DMS114 treated with DMSO at 0.1 percent for 48 hours (cell line): ENCODE measurements at regions not wholly inside any gene's neighbourhood (a gene's known extent, or its start where the extent isn't known, plus 50 kb on each side); places are given as distances from the start of the nearest gene placed in this dataset.

Experiments used
- DNase-seq: peaks from one replicate; lab custom pipeline; 2025; ENCODE audit not compliant: unreplicated experiment; lab: John Stamatoyannopoulos, UW

GRCh38 chr11:91263496-91264365 is 960.9 kb upstream of the FAT3 start:
- no peak for DNase-seq

- DNase-seq, result no peak
Measured at GRCh38 chr11:91261513-91261912, 963.1 kb upstream of the FAT3 start.

GRCh38 chr11:91258876-91259275 is 965.7 kb upstream of the FAT3 start:
- DNase-seq, result no peak

- no peak for DNase-seq
Measured at GRCh38 chr11:91257667-91258066, 967.0 kb upstream of the FAT3 start.

- peak; percentile 6 for DNase-seq
Measured at GRCh38 chr11:91248199-91248807, 976.3 kb upstream of the FAT3 start.

- no peak for DNase-seq
Measured at GRCh38 chr11:91247009-91247735, 977.4 kb upstream of the FAT3 start.

- no peak for DNase-seq
Measured at GRCh38 chr11:91244912-91245311, 979.7 kb upstream of the FAT3 start.

- no peak for DNase-seq
Measured at GRCh38 chr11:91243630-91244029, 981.0 kb upstream of the FAT3 start.

GRCh38 chr11:91243051-91243450 is 981.6 kb upstream of the FAT3 start:
- DNase-seq, result no peak

- no peak for DNase-seq
Measured at GRCh38 chr11:91241226-91241625, 983.4 kb upstream of the FAT3 start.

- DNase-seq, result no peak
Measured at GRCh38 chr11:91239359-91239758, 985.3 kb upstream of the FAT3 start.

GRCh38 chr11:91231226-91231625 is 993.4 kb upstream of the FAT3 start:
- DNase-seq, result no peak

GRCh38 chr11:91230647-91231046 is 994.0 kb upstream of the FAT3 start:
- DNase-seq, result no peak

GRCh38 chr11:91222830-91223229 is 1000.0 kb upstream of the CHORDC1 start:
- no peak for DNase-seq

GRCh38 chr11:91220476-91221202 is 997.8 kb upstream of the CHORDC1 start:
- DNase-seq, result no peak

GRCh38 chr11:91219535-91219934 is 996.7 kb upstream of the CHORDC1 start:
- no peak for DNase-seq

GRCh38 chr11:91209751-91210150 is 986.9 kb upstream of the CHORDC1 start:
- DNase-seq, result no peak

GRCh38 chr11:91209306-91209705 is 986.5 kb upstream of the CHORDC1 start:
- no peak for DNase-seq

GRCh38 chr11:91199866-91200265 is 977.0 kb upstream of the CHORDC1 start:
- no peak for DNase-seq

- DNase-seq, result no peak
Measured at GRCh38 chr11:91194546-91194945, 971.7 kb upstream of the CHORDC1 start.

- DNase-seq, result no peak
Measured at GRCh38 chr11:91188484-91188883, 965.6 kb upstream of the CHORDC1 start.
